ENCODE measurements at regions not wholly inside any gene's neighbourhood (a gene's known extent, or its start where the extent isn't known, plus 50 kb on each side); places are given as distances from the start of the nearest gene placed in this dataset.
"Not testable (repeated sequence)": the region's sequence is repeated elsewhere in the genome, so short reads cannot be mapped to it uniquely, and the experiment has no call there.

DNA sequence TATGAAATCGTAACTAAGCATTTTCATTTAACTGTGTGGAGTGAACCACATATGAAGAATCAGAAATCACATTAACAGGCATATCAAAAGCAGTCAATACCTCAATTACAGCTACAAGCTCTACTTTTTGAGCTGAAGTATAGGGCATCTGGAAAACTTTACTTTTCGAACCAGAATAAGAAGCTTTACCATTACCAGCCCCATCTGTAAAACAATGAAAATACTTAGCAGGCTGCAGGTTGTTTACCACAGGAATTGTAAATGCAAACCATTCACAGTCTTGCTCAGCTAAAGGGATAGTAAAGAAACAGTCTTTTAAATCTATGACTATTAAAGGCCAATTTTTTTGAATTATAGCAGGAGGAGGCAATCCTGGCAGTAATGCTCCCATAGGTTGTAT, 565.6 kb upstream of the MBL2 start:
- not testable (repeated sequence) for H3K27ac ChIP-seq (ENCODE audit: low read depth, low read length); H3K36me3 ChIP-seq (ENCODE audit: control insufficient read depth in 5 of 5, insufficient read depth in 5 of 5, low read length in 5 of 5); H3K4me1 ChIP-seq (ENCODE audit: control insufficient read depth in 5 of 5, insufficient read depth in 5 of 5, low read length in 5 of 5); H3K4me3 ChIP-seq (ENCODE audit: low read depth in 1 of 5, low read length in 5 of 5); H3K27me3 ChIP-seq (ENCODE audit: control insufficient read depth in 5 of 5, insufficient read depth in 4 of 5, low read length in 5 of 5); H3K9ac ChIP-seq (ENCODE audit: low read length in 5 of 5)
- peaks cover 0 to 17% (median 14%) of the 10 kb centered on the region in 5 donors for H3K9me3 ChIP-seq (ENCODE audit: control insufficient read depth in 5 of 5, low read length in 5 of 5)

DNA sequence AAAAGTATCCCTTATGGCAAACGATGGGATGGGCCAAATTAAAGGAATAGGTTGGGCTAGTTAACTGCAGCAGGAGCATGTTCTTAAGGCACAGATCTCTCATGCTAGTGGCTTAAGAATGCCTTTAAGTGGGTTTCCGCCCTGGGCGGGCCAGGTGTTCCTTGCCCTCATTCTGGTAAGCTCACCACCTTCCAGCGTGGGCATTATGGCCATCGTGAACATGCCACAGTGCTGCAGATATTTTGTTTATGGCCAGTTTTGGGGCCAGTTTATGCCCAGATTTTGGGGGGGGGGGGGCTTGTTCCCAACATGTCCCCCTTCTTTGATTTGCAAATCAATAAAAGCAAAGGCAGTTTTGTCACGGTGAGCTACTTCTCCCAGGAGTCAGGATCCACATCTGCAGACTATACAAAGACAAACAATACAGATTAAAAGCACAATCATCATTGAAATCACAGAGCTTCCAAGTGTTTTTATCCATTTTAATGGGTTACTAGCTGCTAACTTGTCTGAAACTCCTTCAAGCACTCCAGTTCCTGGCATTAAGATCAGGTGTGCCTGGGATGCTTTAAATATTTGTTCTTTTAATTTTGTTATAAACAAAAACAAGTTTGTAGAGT, 563.3 kb upstream of the MBL2 start:
- not testable (repeated sequence) for H3K36me3 ChIP-seq (ENCODE audit: control insufficient read depth in 5 of 5, insufficient read depth in 5 of 5, low read length in 5 of 5); H3K9ac ChIP-seq (ENCODE audit: low read length in 5 of 5); H3K4me1 ChIP-seq (ENCODE audit: control insufficient read depth in 5 of 5, insufficient read depth in 5 of 5, low read length in 5 of 5); H3K27me3 ChIP-seq (ENCODE audit: control insufficient read depth in 5 of 5, insufficient read depth in 4 of 5, low read length in 5 of 5); H3K27ac ChIP-seq (ENCODE audit: low read depth, low read length); H3K4me3 ChIP-seq (ENCODE audit: low read depth in 1 of 5, low read length in 5 of 5)
- H3K9me3 ChIP-seq (ENCODE audit: control insufficient read depth in 5 of 5, low read length in 5 of 5): peaks cover 0 to 17% (median 14%) of the 10 kb centered on the region in 5 donors

GRCh38 chr10:53331460-53331859, 558.9 kb upstream of the MBL2 start:
- Histone ChIP-seq H3K4me1 (ENCODE audit: control insufficient read depth in 5 of 5, insufficient read depth in 5 of 5, low read length in 5 of 5) (no peaks in the 10 kb centered on the region), H3K27me3 (ENCODE audit: control insufficient read depth in 5 of 5, insufficient read depth in 4 of 5, low read length in 5 of 5) (no peaks in the 10 kb centered on the region), H3K27ac (ENCODE audit: low read depth, low read length) (no peak overlapping the region), H3K9me3 (ENCODE audit: control insufficient read depth in 5 of 5, low read length in 5 of 5) (peaks cover 0 to 10% (median 8%) of the 10 kb centered on the region in 5 donors), H3K36me3 (ENCODE audit: control insufficient read depth in 5 of 5, insufficient read depth in 5 of 5, low read length in 5 of 5) (no peaks in the 10 kb centered on the region), H3K4me3 (ENCODE audit: low read depth in 1 of 5, low read length in 5 of 5) (no peak overlapping the region), H3K9ac (ENCODE audit: low read length in 5 of 5) (no peak overlapping the region)

GRCh38 chr10:53326401-53327305, 554.1 kb upstream of the MBL2 start:
- not testable (repeated sequence) for H3K27me3 ChIP-seq (ENCODE audit: control insufficient read depth in 5 of 5, insufficient read depth in 4 of 5, low read length in 5 of 5); H3K4me1 ChIP-seq (ENCODE audit: control insufficient read depth in 5 of 5, insufficient read depth in 5 of 5, low read length in 5 of 5); H3K9ac ChIP-seq (ENCODE audit: low read length in 5 of 5); H3K36me3 ChIP-seq (ENCODE audit: control insufficient read depth in 5 of 5, insufficient read depth in 5 of 5, low read length in 5 of 5); H3K4me3 ChIP-seq (ENCODE audit: low read depth in 1 of 5, low read length in 5 of 5); H3K27ac ChIP-seq (ENCODE audit: low read depth, low read length); H3K9me3 ChIP-seq (ENCODE audit: control insufficient read depth in 5 of 5, low read length in 5 of 5)

GRCh38 chr10:53325066-53325465, 552.5 kb upstream of the MBL2 start:
- H3K4me3 ChIP-seq (ENCODE audit: low read depth in 1 of 5, low read length in 5 of 5): no peak overlapping the region

DNA sequence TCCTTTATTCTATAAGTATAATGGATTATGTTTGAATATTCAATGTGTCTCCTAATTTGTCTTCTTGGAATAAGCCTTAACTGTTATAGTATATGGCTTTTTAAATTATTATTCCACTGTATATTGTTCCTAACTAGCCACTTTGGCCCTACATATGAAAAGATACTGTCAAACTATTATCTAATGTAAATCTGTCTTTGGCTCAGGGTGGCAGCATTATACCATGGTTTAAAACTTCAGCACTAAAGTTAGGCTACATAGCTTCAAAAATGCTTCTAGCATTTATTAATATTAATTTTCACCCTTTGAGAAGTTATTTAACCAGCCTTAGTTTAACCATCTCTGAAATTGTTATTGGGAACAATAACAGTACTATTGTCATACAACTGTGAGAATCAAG, 543.1 kb upstream of the MBL2 start:
- H3K9me3 ChIP-seq (ENCODE audit: control insufficient read depth in 5 of 5, low read length in 5 of 5): no peaks in the 10 kb centered on the region
- H3K4me3 ChIP-seq (ENCODE audit: low read depth in 1 of 5, low read length in 5 of 5): no peak overlapping the region
- H3K4me1 ChIP-seq (ENCODE audit: control insufficient read depth in 5 of 5, insufficient read depth in 5 of 5, low read length in 5 of 5): no peaks in the 10 kb centered on the region
- H3K36me3 ChIP-seq (ENCODE audit: control insufficient read depth in 5 of 5, insufficient read depth in 5 of 5, low read length in 5 of 5): no peaks in the 10 kb centered on the region
- H3K27me3 ChIP-seq (ENCODE audit: control insufficient read depth in 5 of 5, insufficient read depth in 4 of 5, low read length in 5 of 5): no peaks in the 10 kb centered on the region
- no peak overlapping the region for H3K9ac ChIP-seq (ENCODE audit: low read length in 5 of 5)
- no peak overlapping the region for H3K27ac ChIP-seq (ENCODE audit: low read depth, low read length)

More at GRCh38 chr10:53325066-53325465, 552.5 kb upstream of the MBL2 start:
- H3K27ac ChIP-seq (ENCODE audit: low read depth, low read length): no peak overlapping the region
- no peaks in the 10 kb centered on the region for H3K27me3 ChIP-seq (ENCODE audit: control insufficient read depth in 5 of 5, insufficient read depth in 4 of 5, low read length in 5 of 5)
- H3K9ac ChIP-seq (ENCODE audit: low read length in 5 of 5): no peak overlapping the region
- peaks cover 0 to 7% (median 0%) of the 10 kb centered on the region in 5 donors for H3K4me1 ChIP-seq (ENCODE audit: control insufficient read depth in 5 of 5, insufficient read depth in 5 of 5, low read length in 5 of 5)
- H3K9me3 ChIP-seq (ENCODE audit: control insufficient read depth in 5 of 5, low read length in 5 of 5): no peaks in the 10 kb centered on the region
- H3K36me3 ChIP-seq (ENCODE audit: control insufficient read depth in 5 of 5, insufficient read depth in 5 of 5, low read length in 5 of 5): no peaks in the 10 kb centered on the region

DNA sequence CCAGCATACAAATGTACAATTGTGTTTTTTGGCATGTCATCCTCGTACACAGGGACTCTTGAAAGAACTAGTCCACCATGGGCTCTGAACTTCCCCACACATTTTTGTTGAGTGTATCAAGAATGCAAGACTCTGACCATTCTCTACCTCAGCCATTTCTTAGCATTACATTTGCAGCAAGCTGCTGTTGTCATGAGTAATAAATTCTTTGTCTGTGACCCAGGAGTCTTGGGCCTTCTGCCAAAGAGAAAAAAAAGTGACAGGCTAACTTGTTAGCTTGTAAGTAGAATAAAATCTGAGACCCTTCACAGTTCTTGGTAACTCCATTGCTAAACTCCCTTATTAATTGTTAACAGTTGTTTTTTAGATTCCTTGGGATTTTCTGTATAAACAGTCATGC, 542.3 kb upstream of the MBL2 start:
- Histone ChIP-seq H3K27me3 (ENCODE audit: control insufficient read depth in 5 of 5, insufficient read depth in 4 of 5, low read length in 5 of 5) (no peaks in the 10 kb centered on the region), H3K27ac (ENCODE audit: low read depth, low read length) (no peak overlapping the region), H3K9me3 (ENCODE audit: control insufficient read depth in 5 of 5, low read length in 5 of 5) (no peaks in the 10 kb centered on the region), H3K4me3 (ENCODE audit: low read depth in 1 of 5, low read length in 5 of 5) (no peak overlapping the region), H3K4me1 (ENCODE audit: control insufficient read depth in 5 of 5, insufficient read depth in 5 of 5, low read length in 5 of 5) (no peaks in the 10 kb centered on the region), H3K9ac (ENCODE audit: low read length in 5 of 5) (no peak overlapping the region), H3K36me3 (ENCODE audit: control insufficient read depth in 5 of 5, insufficient read depth in 5 of 5, low read length in 5 of 5) (no peaks in the 10 kb centered on the region)

GRCh38 chr10:53298443-53298842, 525.9 kb upstream of the MBL2 start:
- peaks cover 0 to under 1% (median 0%) of the 10 kb centered on the region in 5 donors for H3K9me3 ChIP-seq (ENCODE audit: control insufficient read depth in 5 of 5, low read length in 5 of 5)
- H3K27ac ChIP-seq (ENCODE audit: low read depth, low read length): no peak overlapping the region
- H3K4me1 ChIP-seq (ENCODE audit: control insufficient read depth in 5 of 5, insufficient read depth in 5 of 5, low read length in 5 of 5): no peaks in the 10 kb centered on the region
- no peak overlapping the region for H3K9ac ChIP-seq (ENCODE audit: low read length in 5 of 5)
- H3K4me3 ChIP-seq (ENCODE audit: low read depth in 1 of 5, low read length in 5 of 5): no peak overlapping the region
- no peaks in the 10 kb centered on the region for H3K36me3 ChIP-seq (ENCODE audit: control insufficient read depth in 5 of 5, insufficient read depth in 5 of 5, low read length in 5 of 5)
- H3K27me3 ChIP-seq (ENCODE audit: control insufficient read depth in 5 of 5, insufficient read depth in 4 of 5, low read length in 5 of 5): no peaks in the 10 kb centered on the region

DNA sequence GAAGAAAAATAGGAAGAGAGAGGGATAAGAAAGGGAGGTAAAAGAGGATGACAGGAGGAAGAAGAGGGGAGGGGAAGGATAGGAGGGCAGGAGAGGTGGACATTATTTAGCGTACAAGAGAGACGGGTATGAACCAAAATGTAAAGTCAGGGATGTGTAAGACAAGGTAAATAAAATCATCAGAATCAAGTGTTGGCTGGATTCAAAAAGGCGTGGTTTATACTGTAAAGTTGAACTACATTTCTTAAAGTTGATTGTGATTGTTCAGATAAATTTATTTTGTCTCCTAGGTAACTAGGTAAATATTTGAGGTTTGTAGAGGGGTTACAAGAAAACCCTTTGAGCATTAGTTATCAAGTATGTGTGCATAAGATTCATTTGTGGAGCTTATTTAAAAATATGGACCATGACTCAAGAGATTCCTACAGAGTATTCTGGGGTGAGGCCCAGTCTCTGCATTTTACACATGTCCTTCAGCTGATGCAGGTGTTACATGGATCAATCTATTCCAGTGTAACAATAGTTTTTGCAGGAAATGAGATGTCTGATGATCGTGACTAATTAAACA, 512.1 kb upstream of the MBL2 start:
- Histone ChIP-seq H3K9ac (ENCODE audit: low read length in 5 of 5) (no peak overlapping the region), H3K27ac (ENCODE audit: low read depth, low read length) (no peak overlapping the region), H3K4me3 (ENCODE audit: low read depth in 1 of 5, low read length in 5 of 5) (no peak overlapping the region), H3K27me3 (ENCODE audit: control insufficient read depth in 5 of 5, insufficient read depth in 4 of 5, low read length in 5 of 5) (peaks cover 0 to 3% (median 0%) of the 10 kb centered on the region in 5 donors), H3K4me1 (ENCODE audit: control insufficient read depth in 5 of 5, insufficient read depth in 5 of 5, low read length in 5 of 5) (no peaks in the 10 kb centered on the region), H3K36me3 (ENCODE audit: control insufficient read depth in 5 of 5, insufficient read depth in 5 of 5, low read length in 5 of 5) (no peaks in the 10 kb centered on the region), H3K9me3 (ENCODE audit: control insufficient read depth in 5 of 5, low read length in 5 of 5) (no peaks in the 10 kb centered on the region)

- H3K27me3 ChIP-seq (ENCODE audit: control insufficient read depth in 5 of 5, insufficient read depth in 4 of 5, low read length in 5 of 5): peaks cover 0 to 3% (median 0%) of the 10 kb centered on the region in 5 donors
- H3K27ac ChIP-seq (ENCODE audit: low read depth, low read length): no peak overlapping the region
- no peak overlapping the region for H3K9ac ChIP-seq (ENCODE audit: low read length in 5 of 5)
- H3K36me3 ChIP-seq (ENCODE audit: control insufficient read depth in 5 of 5, insufficient read depth in 5 of 5, low read length in 5 of 5): no peaks in the 10 kb centered on the region
- no peaks in the 10 kb centered on the region for H3K4me1 ChIP-seq (ENCODE audit: control insufficient read depth in 5 of 5, insufficient read depth in 5 of 5, low read length in 5 of 5)
- peaks cover 0 to 4% (median 0%) of the 10 kb centered on the region in 5 donors for H3K9me3 ChIP-seq (ENCODE audit: control insufficient read depth in 5 of 5, low read length in 5 of 5)
- H3K4me3 ChIP-seq (ENCODE audit: low read depth in 1 of 5, low read length in 5 of 5): no peak overlapping the region
These were observed 504.2 kb upstream of the MBL2 start for GRCh38 chr10:53276797-53277196.

All from subcutaneous abdominal adipose tissue (tissue), 5 donors.